Body of pancreas (tissue), 4 donors: ENCODE measurements at regions not wholly inside any gene's neighbourhood (a gene's known extent, or its start where the extent isn't known, plus 50 kb on each side); places are given as distances from the start of the nearest gene placed in this dataset.
"Not testable (repeated sequence)": the region's sequence is repeated elsewhere in the genome, so short reads cannot be mapped to it uniquely, and the experiment has no call there.

Experiments
- ATAC-seq: fragments of 150-250 bp; one replicate; pipeline ENCODE4 v1.9.1; 2016
- DNase-seq, 4 donors: peaks; one replicate each; pipeline ENCODE4 v3.0.0-alpha.2; 2019
- H3K27ac ChIP-seq, 4 donors: fragments of 200-600 bp; sonication (generic); 1 replicate in 3 of 4; 2 replicates in 1 of 4; pipeline versions ENCODE4 v1.5.1 to v1.6.1; 2016 to 2019; ENCODE audit warnings: mild to moderate bottlenecking in 1 of 4, mixed read lengths in 1 of 4, moderate library complexity in 1 of 4
- H3K27me3 ChIP-seq, 2 donors: fragments of 200-600 bp; sonication (generic); one replicate each; pipeline ENCODE4 v1.6.0; 2016; ENCODE audit warnings: mild to moderate bottlenecking in 1 of 2
- H3K36me3 ChIP-seq, 2 donors: fragments of 200-600 bp; sonication (generic); replicated peaks in 1 of 2; 2 replicates each; pipeline ENCODE4 v1.5.1; 2016; ENCODE audit warnings: low read depth in 2 of 2; ENCODE audit not compliant: insufficient read depth in 1 of 2
- H3K4me1 ChIP-seq: fragments of 200-600 bp; sonication (generic); one replicate; pipeline ENCODE4 v1.6.0; 2016
- H3K4me3 ChIP-seq, 2 donors: fragments of 200-600 bp; sonication (generic); 1 replicate in 1 of 2; 2 replicates in 1 of 2; pipeline ENCODE4 v1.5.1; 2016 to 2019
- H3K9me3 ChIP-seq, 3 donors: fragments of 200-600 bp; sonication (generic); 1 replicate in 2 of 3; 2 replicates in 1 of 3; pipeline ENCODE4 v1.5.1; 2016
- POLR2A ChIP-seq, 3 donors: fragments of 450-650 bp; IDR thresholded peaks; one replicate each; pipeline ENCODE4 v1.6.1; 2016; ENCODE audit warnings: antibody characterized with exemption in 3 of 3, mild to moderate bottlenecking in 2 of 3
- WGBS, 2 donors: methylation state at CpG; one replicate each; pipeline ENCODE4 v1.1.5; 2017; 5-methylcytosine and 5-hydroxymethylcytosine counted together
- intact Hi-C: fragments of 100-400 bp; cut with DNase I; formaldehyde crosslinking; loops from one replicate; pipeline ENCODE4 v1.15.1; 2023
- TF ChIP-seq, protein P1 (sequence below), 7 experiments: fragments of 450-650 bp in 4 of 7; fragments of 200-600 bp in 3 of 7; sonication (generic) in 3 of 7; IDR thresholded peaks; one replicate each; pipeline ENCODE4 v1.5.1; 2016 to 2019; ENCODE audit warnings: antibody characterized with exemption in 7 of 7

DNA sequence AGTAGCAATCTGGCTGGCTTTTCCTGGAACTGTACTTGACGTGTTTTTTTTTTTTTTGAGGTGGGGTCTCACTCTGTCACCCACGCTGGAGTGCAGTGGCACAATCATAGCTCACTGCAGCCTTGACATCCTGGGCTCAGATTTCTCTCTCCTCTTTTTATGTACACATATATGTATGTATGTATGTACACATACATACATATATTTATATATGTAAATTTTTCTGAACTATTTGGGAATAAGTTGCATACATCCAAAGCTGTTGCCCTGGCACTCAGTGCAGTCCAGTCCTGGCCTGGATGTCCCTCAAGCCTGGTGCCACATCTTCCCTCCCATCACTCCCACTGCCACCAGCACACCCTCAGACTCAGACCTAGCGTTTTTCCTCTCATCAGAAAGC, 89.0 kb upstream of the SHISA3 start:
- H3K27ac ChIP-seq: no peak overlapping the region
- H3K27me3 ChIP-seq: no peaks in the 10 kb centered on the region
- ATAC-seq (no peak), DNase-seq (no peak)
- WGBS, 2 donors: 66 to 67% methylated on average over 3 of the region's 3 CpGs
- H3K4me1 ChIP-seq: no peaks in the 10 kb centered on the region
- no peak overlapping the region for H3K4me3 ChIP-seq
- TF ChIP-seq, protein P1, sequence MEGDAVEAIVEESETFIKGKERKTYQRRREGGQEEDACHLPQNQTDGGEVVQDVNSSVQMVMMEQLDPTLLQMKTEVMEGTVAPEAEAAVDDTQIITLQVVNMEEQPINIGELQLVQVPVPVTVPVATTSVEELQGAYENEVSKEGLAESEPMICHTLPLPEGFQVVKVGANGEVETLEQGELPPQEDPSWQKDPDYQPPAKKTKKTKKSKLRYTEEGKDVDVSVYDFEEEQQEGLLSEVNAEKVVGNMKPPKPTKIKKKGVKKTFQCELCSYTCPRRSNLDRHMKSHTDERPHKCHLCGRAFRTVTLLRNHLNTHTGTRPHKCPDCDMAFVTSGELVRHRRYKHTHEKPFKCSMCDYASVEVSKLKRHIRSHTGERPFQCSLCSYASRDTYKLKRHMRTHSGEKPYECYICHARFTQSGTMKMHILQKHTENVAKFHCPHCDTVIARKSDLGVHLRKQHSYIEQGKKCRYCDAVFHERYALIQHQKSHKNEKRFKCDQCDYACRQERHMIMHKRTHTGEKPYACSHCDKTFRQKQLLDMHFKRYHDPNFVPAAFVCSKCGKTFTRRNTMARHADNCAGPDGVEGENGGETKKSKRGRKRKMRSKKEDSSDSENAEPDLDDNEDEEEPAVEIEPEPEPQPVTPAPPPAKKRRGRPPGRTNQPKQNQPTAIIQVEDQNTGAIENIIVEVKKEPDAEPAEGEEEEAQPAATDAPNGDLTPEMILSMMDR (IDR thresholded peaks at IDR 0.05): no peak
- no peak for TF ChIP-seq POLR2A (IDR thresholded peaks at IDR 0.05)
- no peaks in the 10 kb centered on the region for H3K36me3 ChIP-seq
- no peaks in the 10 kb centered on the region for H3K9me3 ChIP-seq
- intact Hi-C loops: no loop called here

DNA sequence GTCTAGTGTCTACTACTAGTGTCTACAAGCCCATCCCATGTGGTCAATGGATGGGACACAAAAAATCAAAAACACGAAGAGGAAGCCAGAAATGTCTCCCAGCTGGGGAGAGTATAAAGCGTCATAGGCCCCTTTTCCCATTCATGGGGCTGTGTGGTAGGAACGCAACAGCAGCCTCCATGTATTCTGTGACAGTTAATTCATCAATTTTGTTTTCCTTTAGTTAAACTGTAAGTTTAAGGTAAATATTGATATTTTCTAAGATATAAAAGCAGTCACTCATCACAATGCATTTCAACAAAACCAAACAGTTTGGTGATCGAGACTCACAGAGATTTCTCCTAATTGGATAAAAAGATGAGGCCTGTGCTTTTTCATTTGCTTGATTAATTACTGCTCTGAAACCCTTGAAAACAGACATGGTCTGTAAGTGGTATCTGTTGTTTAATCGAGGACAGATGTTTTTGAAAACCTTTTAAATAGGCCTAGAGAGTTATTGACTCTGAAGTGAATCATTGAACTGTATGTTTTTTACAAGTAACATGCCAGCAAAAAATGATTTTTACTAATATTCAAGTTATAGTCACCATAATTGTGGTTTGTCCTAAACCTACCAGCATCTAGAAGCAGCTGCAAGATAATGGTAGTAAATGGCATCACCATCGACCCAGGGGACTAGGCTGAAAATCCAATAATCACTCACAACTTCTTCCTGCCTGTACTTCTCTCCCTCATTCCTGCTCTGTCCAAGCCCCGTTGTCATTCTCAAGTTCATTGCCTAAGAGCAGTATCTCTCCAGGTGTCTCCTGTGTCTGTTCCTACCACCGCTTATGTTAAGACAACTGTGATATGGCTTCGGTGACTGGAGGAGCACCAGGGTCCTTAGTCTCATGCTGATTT, 87.7 kb upstream of the SHISA3 start:
- Histone ChIP-seq H3K27ac (no peak overlapping the region), H3K4me1 (no peaks in the 10 kb centered on the region), H3K9me3 (no peaks in the 10 kb centered on the region), H3K27me3 (no peaks in the 10 kb centered on the region), H3K36me3 (no peaks in the 10 kb centered on the region), H3K4me3 (no peak overlapping the region)
- 42 to 48% methylated on average over 9 of the region's 9 CpGs for WGBS, 2 donors
- TF ChIP-seq, protein P1 (IDR thresholded peaks at IDR 0.05): no peak
- TF ChIP-seq POLR2A (IDR thresholded peaks at IDR 0.05): no peak
- no peak for DNase-seq
- intact Hi-C loops: no loop called here
- no peak for ATAC-seq

DNA sequence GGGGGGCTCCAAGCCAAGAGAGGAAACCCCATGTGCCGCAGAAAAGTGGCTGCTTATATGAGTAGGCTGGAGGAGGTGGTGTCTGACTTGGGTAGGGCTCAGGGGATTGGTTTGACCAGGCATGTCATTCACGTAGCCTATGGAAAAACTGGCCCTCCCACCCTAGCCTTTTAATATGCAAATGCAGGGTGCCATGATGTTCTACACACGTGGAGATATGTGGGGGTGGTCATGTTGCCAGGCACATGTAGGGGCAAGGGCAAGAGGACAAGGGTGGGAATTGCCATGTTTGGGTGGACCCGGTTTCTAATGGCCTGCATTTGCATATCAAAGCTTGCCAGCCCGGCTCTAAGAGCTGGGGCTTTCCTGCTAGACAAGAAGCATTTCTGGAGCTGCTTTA, 86.9 kb upstream of the SHISA3 start:
- H3K36me3 ChIP-seq: no peaks in the 10 kb centered on the region
- TF ChIP-seq, protein P1 (IDR thresholded peaks at IDR 0.05): no peak
- TF ChIP-seq POLR2A (IDR thresholded peaks at IDR 0.05): no peak
- ATAC-seq: no peak
- 62 to 66% methylated on average over 5 of the region's 5 CpGs for WGBS, 2 donors
- H3K27me3 ChIP-seq: no peaks in the 10 kb centered on the region
- no peak for DNase-seq
- H3K9me3 ChIP-seq: no peaks in the 10 kb centered on the region
- no peaks in the 10 kb centered on the region for H3K4me1 ChIP-seq
- no peak overlapping the region for H3K27ac ChIP-seq
- intact Hi-C loops: no loop called here
- no peak overlapping the region for H3K4me3 ChIP-seq

DNA sequence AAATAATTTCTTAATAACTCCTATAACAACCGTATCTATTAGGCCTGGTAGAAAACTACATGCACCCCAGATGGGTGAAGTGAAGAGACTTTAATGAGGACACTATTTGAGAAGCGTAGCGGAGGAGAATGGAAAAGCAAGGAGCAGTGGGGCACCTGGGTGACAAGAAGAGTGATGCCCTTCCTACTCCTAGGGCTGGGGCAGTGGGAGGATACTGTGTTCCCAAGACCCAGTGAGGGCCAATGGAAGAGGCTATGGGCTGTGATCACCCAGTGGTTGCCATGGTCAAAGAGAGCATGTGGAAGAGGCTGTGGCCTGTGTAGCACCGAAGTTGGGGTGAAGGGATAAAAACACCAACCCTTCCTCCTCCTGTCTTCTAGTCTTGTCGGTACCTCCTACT, 86.5 kb upstream of the SHISA3 start:
- Histone ChIP-seq H3K27me3 (no peaks in the 10 kb centered on the region), H3K4me3 (no peak overlapping the region), H3K36me3 (no peaks in the 10 kb centered on the region), H3K27ac (no peak overlapping the region), H3K9me3 (no peaks in the 10 kb centered on the region), H3K4me1 (no peaks in the 10 kb centered on the region)
- DNase-seq: no peak
- intact Hi-C loops: no loop called here
- ATAC-seq: no peak
- TF ChIP-seq POLR2A (IDR thresholded peaks at IDR 0.05): no peak
- TF ChIP-seq, protein P1 (IDR thresholded peaks at IDR 0.05): no peak
- 81 to 88% methylated on average over 5 of the region's 5 CpGs for whole genome bisulfite sequencing, 2 donors

DNA sequence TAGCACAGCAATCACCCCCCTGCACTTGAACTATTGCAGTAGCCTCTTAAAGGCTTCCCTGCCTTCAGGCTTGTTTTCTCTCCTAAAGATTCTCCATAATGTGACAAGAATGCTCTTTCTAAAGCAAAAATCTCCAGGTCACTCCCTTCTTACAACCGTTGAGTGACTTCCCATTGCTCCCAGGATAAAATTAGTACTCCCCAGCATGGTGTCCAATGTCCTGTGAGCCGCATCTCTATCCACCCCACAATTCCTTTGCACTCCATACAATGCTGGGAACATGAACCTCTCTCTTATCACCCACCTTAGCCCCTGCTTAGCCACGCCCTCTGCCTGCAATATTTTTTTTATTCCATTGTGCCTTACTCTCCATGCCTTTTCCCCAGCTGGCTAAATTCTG, 85.7 kb upstream of the SHISA3 start:
- H3K27ac ChIP-seq: no peak overlapping the region
- DNase-seq (no peak), ATAC-seq (no peak)
- H3K27me3 ChIP-seq: no peaks in the 10 kb centered on the region
- WGBS, 2 donors: 56 to 61% methylated on average over 3 of the region's 3 CpGs
- H3K4me1 ChIP-seq: no peaks in the 10 kb centered on the region
- TF ChIP-seq, protein P1 (IDR thresholded peaks at IDR 0.05): no peak
- TF ChIP-seq POLR2A (IDR thresholded peaks at IDR 0.05): no peak
- H3K36me3 ChIP-seq: no peaks in the 10 kb centered on the region
- intact Hi-C loops: no loop called here
- H3K9me3 ChIP-seq: no peaks in the 10 kb centered on the region
- no peak overlapping the region for H3K4me3 ChIP-seq

DNA sequence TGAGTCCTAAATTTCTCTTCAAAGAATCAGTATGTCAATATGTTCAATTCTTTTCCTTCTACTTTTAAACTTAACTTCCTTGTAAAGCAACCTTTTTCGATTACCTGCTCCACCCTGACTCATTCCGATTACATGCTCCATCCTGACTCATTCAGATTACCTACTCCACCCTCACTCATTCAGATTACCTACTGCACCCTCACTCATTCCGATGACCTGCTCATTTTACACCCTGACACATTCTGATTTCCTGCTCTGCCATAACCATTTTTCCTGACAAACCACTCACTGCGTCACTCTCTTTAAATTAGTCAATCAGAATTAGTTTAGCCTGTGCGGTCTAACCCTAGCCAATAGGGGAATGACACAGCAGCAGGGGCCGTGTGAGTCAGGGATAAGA, 83.9 kb upstream of the SHISA3 start:
- H3K9me3 ChIP-seq, DNase-seq, H3K27ac ChIP-seq, ATAC-seq, H3K36me3 ChIP-seq, intact Hi-C loops, H3K4me1 ChIP-seq, H3K27me3 ChIP-seq, H3K4me3 ChIP-seq: not testable (repeated sequence)
- WGBS, 2 donors: 70 to 75% methylated on average over 6 of the region's 6 CpGs
